ENCODE measurements at regions not wholly inside any gene's neighbourhood (a gene's known extent, or its start where the extent isn't known, plus 50 kb on each side); places are given as distances from the start of the nearest gene placed in this dataset.
"Not testable (repeated sequence)": the region's sequence is repeated elsewhere in the genome, so short reads cannot be mapped to it uniquely, and the experiment has no call there.

GRCh38 chr4:3632794-3633193 is 100.6 kb upstream of the LRPAP1 start:
- TF ChIP-seq, protein P1, sequence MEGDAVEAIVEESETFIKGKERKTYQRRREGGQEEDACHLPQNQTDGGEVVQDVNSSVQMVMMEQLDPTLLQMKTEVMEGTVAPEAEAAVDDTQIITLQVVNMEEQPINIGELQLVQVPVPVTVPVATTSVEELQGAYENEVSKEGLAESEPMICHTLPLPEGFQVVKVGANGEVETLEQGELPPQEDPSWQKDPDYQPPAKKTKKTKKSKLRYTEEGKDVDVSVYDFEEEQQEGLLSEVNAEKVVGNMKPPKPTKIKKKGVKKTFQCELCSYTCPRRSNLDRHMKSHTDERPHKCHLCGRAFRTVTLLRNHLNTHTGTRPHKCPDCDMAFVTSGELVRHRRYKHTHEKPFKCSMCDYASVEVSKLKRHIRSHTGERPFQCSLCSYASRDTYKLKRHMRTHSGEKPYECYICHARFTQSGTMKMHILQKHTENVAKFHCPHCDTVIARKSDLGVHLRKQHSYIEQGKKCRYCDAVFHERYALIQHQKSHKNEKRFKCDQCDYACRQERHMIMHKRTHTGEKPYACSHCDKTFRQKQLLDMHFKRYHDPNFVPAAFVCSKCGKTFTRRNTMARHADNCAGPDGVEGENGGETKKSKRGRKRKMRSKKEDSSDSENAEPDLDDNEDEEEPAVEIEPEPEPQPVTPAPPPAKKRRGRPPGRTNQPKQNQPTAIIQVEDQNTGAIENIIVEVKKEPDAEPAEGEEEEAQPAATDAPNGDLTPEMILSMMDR (conservative IDR thresholded peaks at IDR 0.05 in 1 of 2, IDR thresholded peaks at IDR 0.05 in 1 of 2; ENCODE audit: extremely low read depth in 1 of 2, insufficient read depth in 1 of 2, low read depth in 1 of 2, low read length in 2 of 2), result not testable (repeated sequence)
- not testable (repeated sequence) for TF ChIP-seq EZH2 (IDR thresholded peaks at IDR 0.05; ENCODE audit: borderline replicate concordance, low read length)
